ENCODE measurements at regions not wholly inside any gene's neighbourhood (a gene's known extent, or its start where the extent isn't known, plus 50 kb on each side); places are given as distances from the start of the nearest gene placed in this dataset.
"Not testable (repeated sequence)": the region's sequence is repeated elsewhere in the genome, so short reads cannot be mapped to it uniquely, and the experiment has no call there.

DNA sequence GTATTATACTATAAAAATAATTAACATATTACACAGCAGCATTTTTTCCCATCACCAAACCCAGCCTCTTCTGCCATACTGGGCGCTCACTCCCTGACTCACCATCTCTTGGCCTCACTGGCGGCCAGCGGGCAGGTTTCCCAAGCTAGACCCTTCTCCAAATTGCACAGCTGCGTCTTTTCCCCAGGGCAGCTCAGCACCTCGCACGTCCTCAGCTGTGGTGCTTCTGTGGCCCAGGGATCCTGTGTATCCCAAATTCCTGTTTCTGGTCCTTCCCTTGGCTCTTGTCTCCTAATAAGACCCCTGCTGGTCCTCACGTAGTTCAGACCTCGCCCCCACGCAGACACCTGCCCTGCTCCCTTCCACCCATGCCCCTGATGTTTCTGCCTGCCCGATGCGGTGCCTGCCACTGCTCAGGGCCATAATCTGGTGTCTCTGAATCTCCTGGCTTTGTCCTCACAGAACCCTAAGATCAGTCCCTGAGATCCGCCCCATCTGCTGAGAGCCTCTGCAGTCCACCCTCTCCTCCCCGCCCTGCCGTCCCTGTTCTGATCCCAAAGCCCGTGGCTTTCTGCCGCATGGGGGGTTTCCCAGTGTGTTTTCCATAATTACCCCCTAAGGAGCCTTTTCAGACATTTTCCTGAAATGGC lies 290.1 kb downstream of the TCERG1L start:
- DNase-seq (ENCODE audit: low read depth), result no peak

DNA sequence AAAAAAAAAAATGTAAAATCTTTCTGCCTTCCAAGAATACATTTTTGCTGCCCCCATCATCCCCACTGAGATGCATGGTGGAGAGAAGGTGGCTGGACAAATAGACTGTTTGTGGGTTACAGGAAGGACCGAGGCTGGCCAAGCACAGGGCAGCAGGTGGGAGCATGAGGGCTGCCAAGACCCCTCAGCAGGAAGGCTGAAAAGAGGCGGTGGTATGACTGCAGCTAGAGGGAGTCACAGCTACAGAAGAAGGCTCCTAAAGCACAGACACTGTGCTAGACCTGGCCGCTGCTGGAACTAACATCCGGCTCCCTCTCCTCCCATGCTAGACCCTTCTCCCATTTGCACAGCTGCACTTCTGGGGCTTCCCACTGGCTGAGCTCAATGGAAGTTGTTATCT lies 289.6 kb downstream of the TCERG1L start:
- DNase-seq (ENCODE audit: low read depth), result no peak

DNA sequence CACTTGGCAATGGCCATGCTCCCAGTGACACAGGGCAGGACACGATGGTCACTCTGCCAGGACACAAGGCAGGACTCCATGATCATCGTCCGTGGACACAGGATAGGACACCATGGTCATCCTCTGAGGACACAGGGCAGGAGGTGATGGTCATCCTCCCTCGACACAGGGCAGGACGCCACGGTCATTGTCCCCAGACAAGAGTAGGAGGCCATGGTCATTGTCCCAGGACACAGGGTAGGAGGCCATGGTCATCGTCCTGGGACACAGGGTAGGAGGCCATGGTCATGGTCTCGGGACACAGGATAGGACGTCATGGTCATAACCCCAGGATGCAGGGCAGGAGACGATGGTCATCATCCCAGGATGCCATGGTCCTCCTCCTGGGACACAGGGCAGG lies 289.2 kb downstream of the TCERG1L start:
- DNase-seq (ENCODE audit: low read depth), result no peak

DNA sequence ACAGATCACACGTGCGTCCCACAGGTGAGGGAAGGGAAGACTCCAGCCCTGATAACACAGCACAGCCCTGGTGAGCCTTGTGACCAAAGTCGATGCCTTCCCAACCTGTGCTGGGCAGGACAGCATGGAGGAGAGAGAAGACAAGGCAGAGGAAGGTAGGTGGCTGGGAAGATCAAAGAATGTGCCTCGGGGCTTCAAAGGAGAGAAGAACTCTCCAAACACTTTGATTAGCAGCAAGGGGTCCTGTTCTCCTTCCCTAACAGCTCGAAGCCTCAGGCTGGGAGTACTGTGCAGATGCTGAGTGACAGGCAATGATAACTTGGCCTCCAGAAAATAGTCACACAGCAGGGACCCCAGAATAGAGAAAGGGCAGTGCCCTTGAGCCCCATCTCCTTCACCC lies 288.5 kb downstream of the TCERG1L start:
- no peak for DNase-seq (ENCODE audit: low read depth)

DNA sequence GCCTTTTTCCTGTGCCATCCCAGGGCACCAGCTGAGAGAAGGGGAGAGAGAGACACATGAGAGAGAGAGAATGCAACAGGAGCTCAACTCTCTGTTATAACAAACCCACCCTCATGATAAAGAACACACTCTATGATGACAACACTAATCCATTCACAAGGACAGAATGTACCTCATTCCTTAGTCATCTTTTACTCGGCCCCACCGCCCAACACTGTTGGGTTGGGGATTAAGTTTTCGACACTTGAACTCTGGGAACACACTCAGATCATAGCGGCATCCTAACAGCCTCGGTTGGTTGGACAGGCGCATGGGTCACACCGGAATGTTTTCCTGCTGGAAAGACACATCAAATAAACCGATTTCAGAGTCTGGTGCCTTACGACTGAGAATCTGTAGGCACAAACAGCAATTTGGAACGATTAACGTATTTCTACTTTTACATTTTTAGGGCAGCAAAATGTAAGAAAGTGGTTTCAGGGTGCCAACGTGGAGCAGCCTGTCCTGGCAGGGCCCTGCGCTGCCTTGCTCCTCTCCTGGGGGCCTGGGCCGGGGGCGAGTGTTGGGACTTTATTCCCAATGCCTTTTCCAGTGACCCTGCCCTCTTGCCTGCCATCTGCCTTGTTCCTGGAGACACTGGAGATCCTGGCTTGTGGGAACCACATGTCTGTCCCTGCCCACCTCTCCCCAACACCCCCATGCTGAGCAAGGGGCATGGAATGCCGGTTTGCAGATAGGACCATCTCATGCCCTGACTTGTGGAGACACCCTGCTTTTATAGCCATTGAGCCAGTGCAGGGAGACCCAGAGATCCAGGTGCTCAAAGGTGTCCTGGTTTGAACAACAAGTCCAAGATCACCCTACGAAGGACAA lies 287.0 kb downstream of the TCERG1L start:
- no peak for DNase-seq (ENCODE audit: low read depth)

DNA sequence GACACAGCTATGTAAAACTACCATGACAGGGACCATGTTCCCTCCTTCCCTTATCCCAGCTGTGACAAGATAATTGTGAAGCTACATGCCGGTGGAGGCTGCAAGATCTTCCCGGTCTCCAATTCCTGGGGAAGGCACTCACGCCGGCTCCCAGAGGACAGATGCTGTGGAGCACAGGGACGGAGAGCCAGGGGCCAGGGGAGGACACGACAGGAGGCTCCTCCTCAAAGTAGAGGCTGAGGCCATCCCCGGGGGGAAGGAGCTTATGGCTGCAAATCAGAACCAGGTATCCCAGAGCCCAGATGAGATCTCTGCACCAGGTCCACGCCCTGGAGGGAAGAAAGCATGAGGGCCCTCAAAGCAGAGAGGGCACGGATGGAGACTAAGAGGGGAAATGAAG lies 286.2 kb downstream of the TCERG1L start:
- DNase-seq (ENCODE audit: low read depth), result no peak

DNA sequence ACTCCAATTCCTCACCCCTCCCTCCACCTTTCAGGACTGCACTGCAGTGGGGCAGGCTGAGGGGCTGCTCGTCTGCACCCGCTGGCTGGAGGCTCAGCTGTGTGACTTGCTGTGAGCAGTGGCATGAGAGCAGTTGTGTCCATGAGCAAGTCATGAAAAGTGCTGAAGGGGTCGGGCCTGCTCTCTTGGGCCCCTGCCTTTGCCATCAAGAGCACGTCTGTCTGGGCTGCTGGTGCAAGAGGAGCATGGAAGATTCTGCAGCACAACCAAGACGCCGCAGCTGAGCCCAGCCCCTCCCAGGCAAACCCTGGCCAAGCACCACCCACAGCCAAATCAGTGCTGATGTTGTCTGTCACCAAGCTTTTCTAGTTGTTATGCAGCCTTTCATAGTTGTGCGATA lies 284.3 kb downstream of the TCERG1L start:
- no peak for DNase-seq (ENCODE audit: low read depth)

DNA sequence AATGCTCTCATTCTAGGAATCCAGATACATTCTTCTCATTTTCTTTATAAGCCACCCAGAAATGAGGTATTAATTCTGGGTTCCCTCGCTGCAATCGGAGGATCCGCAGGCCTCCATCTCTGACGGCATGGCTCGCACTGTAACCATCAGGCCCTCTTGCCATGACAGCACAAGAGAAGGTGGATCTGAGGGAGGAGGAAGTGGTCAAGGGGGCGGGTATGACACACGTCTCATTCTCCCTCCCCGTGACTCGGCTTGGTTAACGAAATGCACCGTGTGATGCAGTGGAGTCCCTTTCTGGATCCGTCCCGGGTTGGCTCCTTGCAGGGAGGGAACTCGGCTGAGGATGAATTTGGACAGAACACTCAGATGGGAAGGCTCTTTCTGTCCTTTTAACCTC lies 280.2 kb downstream of the TCERG1L start:
- no peak for DNase-seq (ENCODE audit: low read depth)

DNA sequence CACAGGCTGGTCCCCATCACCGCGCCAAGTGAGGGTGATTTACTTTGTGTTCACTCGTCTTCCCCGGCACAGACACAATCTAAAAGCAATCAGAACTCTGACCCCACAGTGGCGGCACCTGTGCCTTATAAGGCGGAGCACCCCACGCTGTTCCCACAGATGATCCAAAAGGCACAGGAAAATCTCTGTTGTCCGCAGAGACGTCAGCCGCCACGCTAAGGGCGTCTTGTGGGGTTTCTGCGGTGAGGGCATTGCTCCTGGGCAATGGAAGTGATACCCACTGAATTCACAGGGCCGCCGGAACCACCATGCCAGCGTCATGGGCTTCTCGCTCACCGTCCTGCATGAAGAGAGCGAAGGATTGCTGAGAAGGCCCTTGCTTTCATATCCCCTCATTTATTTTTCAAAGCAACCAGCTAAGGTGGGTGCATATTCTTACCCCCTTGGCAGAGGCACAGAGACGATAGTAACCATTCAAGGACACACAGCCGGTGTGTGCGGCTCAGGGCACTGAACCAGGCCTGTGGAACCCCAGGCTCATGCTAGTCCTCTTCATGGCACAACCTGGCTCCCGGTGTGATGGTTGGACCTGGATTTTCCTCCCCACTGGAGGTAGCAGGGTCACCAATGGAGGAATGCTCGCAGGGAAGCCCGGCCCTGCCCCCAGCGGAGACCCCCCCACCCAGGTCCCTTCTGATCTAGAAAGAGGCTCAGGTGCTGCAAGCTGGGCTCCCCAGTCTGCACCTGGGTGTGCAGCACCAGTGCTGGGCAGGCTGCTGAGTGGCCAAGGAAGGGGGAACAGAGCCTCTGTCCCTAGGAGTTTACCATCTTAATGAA lies 279.0 kb downstream of the TCERG1L start:
- no peak for DNase-seq (ENCODE audit: low read depth)

DNA sequence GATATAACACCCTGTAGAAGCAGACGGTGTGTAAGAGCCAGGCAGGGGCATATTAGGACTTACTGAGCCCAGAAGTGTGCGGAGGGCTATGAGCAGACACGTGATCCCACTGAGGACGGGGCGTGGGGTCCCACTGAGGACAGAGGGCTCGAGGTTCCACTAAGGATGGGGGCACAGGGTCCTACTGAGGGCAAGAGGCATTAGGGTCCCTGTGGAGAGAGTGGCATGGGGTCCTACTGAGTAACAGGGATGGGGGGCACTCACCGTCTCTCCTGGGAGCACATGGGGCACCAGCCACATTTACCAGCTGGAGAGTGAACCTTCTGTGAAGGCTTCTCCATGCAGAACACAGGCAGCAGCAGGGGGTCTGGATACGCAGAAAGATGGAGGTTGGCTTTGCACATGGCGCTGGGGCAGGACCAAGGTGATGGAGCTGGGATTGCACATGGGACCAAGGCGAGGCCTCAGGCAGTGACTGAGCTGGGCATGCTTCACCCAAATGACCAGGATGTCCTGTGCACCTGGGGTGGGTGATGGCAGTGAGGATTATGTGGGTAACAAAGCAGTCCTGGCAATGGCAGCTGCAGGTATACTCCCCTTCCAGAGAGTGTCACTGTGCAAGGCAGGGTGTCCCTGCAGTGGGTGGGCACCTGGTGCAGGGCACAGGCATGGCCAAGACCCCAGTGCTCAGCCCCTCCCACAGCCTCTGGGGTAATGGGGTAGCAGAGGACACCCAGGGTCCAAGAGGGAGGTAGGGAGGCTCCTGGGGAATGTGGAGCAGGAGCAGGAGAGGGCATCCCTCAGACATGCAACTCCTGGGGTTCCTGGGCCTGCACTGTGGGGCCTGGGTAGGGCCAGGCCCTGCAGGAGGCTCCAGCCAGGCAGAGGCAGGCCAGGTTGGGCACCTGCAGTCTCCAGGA lies 278.1 kb downstream of the TCERG1L start:
- no peak for DNase-seq (ENCODE audit: low read depth)

DNA sequence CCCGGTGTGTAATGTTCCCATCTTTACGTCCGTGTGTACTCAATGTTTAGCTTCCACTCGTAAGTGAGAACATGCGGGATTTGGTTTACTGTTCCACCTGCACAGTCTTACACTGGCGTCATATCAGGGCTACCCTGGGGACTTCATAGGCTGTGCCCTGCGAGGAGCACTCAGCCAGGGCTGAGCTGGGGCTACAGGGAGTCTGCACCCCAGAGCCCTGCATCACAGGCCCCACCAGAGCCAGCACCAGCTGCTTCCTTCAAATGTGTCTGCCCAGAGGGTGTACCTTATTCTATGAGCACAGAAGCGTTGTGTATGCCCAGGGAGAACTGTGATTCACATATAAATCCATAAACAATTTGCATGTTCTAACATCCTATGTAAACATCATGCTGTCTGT lies 277.1 kb downstream of the TCERG1L start:
- DNase-seq (ENCODE audit: low read depth), result no peak

DNA sequence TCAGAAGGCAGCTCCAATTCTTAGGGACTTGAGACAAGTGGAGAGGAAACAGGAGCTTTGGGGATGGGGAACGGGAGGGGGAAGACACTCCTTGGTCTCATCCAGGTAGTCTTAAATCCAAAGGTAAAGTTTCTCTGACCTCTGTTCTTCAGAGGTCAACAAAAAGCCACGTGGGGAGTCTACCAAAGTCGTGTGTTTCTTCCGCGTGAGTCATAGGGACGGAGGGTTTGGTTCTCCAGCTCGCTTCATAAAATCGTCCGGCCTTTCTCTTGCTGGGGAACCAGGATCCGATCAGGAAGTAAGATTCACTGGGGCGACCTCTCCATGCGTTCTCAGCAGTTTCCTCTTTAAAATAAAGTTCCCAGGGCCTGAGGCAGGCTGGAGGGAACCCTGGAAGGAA lies 275.7 kb downstream of the TCERG1L start:
- DNase-seq (ENCODE audit: low read depth), result no peak

DNA sequence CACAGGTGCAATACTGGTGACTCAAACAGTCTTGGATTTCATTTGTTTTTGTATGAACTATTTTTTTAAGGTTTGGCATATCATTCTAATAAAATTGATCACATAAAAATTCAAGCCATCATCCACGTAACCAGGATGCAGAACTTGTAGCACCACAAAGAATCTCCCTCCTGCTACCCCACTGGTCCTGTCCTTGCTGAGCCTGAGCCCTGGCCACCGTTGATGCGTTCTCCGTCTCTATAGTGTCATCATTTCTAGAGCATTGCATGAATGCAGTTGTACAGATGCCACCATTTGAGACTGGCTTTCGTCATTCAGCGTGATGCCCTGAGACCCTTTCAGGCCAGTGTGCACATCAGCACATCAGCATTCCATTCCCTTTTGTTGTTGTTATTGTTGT lies 273.5 kb downstream of the TCERG1L start:
- no peak for DNase-seq (ENCODE audit: low read depth)

DNA sequence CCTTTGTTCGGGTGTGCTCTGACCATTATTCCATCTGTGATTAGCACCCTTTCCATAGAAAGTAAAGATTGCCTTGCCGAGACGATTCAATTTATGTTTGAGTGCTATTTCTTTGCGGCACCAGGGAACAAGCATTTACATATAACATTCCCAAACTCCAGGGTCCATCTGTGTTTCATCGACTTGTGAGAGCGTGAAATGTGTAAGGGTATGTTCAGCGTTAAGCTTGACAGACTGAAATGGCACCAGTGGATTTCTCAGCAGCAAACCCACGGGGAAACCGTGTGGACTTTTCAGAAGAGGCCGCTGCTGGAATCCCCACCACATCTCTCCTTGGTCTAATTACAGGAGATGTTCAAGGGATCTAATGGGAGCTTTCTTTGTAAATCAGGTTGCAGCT lies 270.5 kb downstream of the TCERG1L start:
- DNase-seq (ENCODE audit: low read depth), result no peak

DNA sequence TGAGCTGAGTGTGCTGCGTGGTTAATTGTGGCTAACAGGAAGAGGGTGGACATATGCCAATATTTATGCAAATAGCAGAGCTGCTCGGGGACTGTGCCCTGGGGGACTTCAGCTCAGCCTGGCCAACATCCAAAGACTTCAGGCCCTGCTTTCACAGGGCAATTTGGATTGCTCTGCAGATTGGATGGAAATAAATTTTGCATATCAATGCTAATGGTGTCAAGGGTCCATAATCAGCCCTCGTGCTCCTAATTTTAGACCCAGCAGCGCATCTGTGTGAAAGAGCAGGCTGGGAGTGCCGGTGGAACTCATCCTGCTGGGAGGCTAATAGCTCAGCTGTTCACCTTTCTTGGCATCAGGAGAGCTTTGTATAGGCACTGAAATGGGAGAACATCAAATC lies 270.1 kb downstream of the TCERG1L start:
- DNase-seq (ENCODE audit: low read depth), result no peak

DNA sequence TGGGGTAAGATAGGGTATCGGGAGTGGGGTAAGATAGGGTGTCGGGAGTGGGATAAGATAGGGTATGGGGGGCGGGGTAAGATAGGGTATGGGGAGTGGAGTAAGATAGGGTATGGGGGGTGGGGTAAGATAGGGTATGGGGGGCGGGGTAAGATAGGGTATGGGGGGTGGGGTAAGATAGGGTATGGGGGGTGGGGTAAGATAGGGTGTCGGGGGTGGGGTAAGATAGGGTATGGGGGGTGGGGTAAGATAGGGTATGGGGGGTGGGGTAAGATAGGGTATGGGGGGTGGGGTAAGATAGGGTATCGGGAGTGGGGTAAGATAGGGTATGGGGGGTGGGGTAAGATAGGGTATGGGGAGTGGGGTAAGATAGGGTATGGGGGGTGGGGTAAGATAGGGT lies 269.5 kb downstream of the TCERG1L start:
- not testable (repeated sequence) for DNase-seq (ENCODE audit: low read depth)

All from stromal cell of bone marrow (primary cell).